ENCODE measurements at regions not wholly inside any gene's neighbourhood (a gene's known extent, or its start where the extent isn't known, plus 50 kb on each side); places are given as distances from the start of the nearest gene placed in this dataset.

- TF ChIP-seq, protein P1, sequence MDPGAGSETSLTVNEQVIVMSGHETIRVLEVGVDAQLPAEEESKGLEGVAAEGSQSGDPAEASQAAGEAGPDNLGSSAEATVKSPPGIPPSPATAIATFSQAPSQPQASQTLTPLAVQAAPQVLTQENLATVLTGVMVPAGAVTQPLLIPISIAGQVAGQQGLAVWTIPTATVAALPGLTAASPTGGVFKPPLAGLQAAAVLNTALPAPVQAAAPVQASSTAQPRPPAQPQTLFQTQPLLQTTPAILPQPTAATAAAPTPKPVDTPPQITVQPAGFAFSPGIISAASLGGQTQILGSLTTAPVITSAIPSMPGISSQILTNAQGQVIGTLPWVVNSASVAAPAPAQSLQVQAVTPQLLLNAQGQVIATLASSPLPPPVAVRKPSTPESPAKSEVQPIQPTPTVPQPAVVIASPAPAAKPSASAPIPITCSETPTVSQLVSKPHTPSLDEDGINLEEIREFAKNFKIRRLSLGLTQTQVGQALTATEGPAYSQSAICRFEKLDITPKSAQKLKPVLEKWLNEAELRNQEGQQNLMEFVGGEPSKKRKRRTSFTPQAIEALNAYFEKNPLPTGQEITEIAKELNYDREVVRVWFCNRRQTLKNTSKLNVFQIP (CRISPR knock-in tag; IDR thresholded peaks at IDR 0.05; ENCODE audit: borderline replicate concordance, low read depth), result no peak
- TF ChIP-seq ARNTL (CRISPR knock-in tag; IDR thresholded peaks at IDR 0.05; ENCODE audit: borderline replicate concordance, low read depth) (no peak), ZNF70 (CRISPR knock-in tag; IDR thresholded peaks at IDR 0.05) (no peak)
- TF ChIP-seq, protein P2, sequence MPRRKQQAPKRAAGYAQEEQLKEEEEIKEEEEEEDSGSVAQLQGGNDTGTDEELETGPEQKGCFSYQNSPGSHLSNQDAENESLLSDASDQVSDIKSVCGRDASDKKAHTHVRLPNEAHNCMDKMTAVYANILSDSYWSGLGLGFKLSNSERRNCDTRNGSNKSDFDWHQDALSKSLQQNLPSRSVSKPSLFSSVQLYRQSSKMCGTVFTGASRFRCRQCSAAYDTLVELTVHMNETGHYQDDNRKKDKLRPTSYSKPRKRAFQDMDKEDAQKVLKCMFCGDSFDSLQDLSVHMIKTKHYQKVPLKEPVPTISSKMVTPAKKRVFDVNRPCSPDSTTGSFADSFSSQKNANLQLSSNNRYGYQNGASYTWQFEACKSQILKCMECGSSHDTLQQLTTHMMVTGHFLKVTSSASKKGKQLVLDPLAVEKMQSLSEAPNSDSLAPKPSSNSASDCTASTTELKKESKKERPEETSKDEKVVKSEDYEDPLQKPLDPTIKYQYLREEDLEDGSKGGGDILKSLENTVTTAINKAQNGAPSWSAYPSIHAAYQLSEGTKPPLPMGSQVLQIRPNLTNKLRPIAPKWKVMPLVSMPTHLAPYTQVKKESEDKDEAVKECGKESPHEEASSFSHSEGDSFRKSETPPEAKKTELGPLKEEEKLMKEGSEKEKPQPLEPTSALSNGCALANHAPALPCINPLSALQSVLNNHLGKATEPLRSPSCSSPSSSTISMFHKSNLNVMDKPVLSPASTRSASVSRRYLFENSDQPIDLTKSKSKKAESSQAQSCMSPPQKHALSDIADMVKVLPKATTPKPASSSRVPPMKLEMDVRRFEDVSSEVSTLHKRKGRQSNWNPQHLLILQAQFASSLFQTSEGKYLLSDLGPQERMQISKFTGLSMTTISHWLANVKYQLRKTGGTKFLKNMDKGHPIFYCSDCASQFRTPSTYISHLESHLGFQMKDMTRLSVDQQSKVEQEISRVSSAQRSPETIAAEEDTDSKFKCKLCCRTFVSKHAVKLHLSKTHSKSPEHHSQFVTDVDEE (CRISPR knock-in tag; IDR thresholded peaks at IDR 0.05), result no peak
- TF ChIP-seq, protein P3, sequence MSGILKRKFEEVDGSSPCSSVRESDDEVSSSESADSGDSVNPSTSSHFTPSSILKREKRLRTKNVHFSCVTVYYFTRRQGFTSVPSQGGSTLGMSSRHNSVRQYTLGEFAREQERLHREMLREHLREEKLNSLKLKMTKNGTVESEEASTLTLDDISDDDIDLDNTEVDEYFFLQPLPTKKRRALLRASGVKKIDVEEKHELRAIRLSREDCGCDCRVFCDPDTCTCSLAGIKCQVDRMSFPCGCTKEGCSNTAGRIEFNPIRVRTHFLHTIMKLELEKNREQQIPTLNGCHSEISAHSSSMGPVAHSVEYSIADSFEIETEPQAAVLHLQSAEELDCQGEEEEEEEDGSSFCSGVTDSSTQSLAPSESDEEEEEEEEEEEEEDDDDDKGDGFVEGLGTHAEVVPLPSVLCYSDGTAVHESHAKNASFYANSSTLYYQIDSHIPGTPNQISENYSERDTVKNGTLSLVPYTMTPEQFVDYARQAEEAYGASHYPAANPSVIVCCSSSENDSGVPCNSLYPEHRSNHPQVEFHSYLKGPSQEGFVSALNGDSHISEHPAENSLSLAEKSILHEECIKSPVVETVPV (CRISPR knock-in tag; IDR thresholded peaks at IDR 0.05), result no peak
Measured at GRCh38 chr5:12625667-12626263, 721.5 kb upstream of the CTNND2 start.

Measured in SK-N-SH treated with all-trans-retinoic acid at 6 μM for 48 hours (cell line).